GM18517 (cell line): ENCODE measurements at regions not wholly inside any gene's neighbourhood (a gene's known extent, or its start where the extent isn't known, plus 50 kb on each side); places are given as distances from the start of the nearest gene placed in this dataset.
"Not testable (repeated sequence)": the region's sequence is repeated elsewhere in the genome, so short reads cannot be mapped to it uniquely, and the experiment has no call there.

Source experiments
- ATAC-seq: cut with Tn5 transposase; IDR thresholded peaks from one replicate; pipeline ENCODE4 v1.9.1; 2021; ENCODE audit warnings: mild to moderate bottlenecking, moderate library complexity; ENCODE audit not compliant: unreplicated experiment

DNA sequence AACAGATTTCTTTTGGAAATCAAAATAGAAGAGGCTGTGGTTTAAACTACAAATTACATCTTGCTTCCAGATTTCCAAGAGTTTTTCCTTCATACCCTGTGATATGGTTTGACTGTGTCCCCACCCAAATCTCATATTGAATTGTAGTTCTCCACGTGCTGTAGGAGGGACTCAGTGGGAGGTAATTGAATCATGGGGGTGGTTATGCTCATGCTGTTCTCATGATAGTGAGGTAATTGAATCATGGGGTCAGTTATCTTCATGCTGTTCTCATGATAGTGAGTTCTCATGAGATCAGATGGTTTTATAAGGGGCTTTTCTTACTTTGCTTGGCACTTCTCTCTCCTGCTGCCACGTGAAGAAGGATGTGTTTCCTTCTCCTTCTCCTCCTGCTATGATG, 687.0 kb upstream of the ZNF608 start:
- no peak for ATAC-seq

DNA sequence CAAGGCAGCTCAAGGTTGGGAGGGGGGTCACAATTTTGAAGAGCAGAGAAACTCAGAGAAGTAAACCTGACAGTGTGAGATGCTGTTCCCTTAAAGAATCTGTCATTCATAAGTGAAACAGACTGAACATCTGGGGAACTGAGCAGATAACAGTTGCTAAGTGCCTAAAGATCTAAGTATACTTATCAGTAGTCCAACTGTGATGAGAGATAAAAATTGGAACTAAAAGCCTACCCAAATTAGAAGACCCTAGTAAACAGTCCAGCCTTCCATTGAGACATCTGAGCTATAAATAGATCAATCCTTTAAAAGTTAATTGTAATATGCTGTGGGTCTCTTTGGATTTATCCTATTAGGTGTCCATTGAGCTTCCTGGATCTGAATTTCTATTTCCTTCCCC, 692.8 kb upstream of the ZNF608 start:
- ATAC-seq, result no peak

DNA sequence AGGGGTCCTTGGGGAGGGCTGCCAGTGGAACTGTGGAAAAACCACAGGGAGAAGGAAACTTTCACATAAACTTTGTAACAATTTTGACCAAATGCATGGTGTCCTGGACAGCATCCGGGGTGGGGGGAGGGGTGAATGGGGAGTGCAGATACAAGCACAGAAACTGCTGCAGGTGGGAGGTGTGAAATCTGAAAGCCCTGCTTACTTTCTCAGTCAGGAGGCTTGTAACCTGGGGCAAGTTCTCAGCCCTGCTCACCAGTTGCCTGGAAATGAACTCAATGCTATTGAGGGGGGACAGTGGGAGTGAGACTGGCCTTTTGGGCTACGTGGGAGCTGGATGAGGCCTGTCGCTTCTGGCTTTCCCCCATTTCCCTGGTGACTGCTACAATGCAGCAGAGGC, 694.5 kb upstream of the ZNF608 start:
- no peak for ATAC-seq

DNA sequence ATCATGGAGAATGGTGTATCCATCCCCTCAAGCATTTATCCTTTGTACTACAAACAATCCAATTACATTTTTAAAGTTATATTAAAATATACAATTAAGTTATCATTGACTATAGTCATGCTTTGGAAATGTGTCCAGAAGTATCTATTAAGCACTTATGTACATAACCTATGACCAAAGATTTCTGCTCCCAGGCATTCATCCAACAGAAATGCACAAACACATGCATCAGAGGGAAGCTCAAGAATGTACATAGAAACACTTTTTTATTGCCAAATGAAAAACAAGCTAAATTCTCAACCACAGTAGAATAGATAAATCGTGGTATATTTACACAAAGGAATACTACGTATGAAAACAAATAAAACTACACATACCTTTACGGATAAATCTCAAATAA, 700.5 kb upstream of the ZNF608 start:
- no peak for ATAC-seq

DNA sequence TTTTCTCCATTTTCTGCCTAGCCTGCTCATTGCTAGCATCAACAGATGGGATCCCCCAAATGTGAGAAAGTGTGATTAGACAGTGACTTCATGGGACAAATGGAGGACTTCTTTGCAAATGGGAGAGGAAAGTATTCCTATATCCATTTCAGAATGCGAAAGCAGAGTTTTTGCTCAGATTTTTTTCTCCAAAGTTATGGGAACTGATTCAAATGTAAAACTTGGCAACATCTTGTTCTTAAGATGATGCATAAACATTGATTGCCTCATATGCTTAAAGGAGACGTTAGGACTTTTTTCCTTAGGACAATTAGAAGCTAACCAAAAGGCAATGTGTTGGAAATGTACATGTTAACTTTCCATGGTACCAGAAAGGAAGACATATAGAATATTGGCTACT, 704.3 kb upstream of the ZNF608 start:
- ATAC-seq, result no peak

DNA sequence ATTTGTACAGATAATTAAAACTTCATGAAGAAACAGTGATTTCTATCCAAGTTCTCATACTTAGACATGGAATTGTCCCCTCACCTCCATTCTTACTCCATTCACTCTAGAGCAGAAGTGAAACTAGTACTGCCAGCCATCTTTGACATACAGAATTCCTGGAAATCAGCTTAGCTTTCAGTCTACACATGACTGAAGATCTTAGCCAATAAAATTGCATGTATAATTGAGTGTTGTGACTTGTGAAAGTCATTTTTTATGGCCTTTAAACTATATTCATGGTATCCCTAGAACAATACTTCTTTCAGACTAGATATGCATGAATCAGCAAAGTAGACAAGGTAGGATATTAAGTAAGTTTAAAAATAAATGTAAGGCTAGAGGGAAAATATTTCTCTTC, 705.2 kb upstream of the ZNF608 start:
- ATAC-seq, result no peak

DNA sequence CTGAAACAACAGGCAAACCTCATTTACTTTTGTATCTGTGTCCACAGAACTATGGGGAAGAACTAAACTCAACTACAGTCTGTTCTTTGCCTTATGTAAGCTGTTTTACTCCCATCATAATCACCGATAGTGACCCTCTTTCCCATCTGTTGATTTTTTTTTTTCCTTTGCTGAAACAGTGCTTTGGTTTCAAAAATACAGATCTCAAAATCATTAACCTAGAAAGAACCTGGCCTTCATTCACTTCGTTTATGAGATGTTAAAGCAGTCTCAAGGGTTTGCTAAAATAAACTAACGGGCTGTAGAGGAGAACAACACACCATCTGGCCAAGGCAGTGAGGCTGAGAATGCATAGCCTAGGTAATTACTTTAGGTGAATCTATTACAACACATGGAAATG, 706.6 kb upstream of the ZNF608 start:
- no peak for ATAC-seq

DNA sequence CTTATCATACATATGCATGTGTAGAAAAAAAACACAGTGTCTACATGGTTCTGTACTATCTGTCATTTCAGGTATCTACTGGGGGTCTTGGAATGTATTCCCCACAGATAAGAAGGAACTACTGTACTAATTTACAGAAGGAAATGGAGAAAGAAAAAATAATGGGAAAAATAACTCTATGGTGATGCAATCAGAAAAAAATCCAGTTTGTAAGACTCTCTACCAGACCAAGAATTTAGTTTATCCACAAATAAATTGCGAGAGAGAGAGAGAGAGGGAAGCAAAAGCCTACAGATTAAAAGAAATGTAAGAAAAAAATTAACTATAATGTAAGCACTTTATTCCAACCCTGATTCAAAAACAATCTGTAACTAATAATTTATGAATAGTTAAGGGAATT, 708.6 kb upstream of the ZNF608 start:
- no peak for ATAC-seq

DNA sequence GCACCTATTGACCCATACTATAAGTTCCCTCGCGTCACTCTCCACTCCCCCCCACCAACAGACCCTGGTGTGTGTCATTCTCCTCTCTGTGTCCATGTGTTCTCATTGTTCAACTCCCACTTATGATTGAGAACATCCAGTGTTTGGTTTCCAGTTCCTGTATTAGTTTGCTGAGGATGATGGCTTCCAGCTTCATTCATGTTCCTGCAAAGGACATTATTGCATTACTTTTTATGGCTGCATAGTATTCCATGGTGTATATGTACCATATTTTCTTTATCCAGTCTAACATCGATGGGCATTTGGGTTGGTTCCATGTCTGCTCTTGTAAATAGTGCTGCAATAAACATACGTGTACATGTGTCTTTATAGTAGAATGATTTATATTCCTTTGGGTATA, 709.6 kb upstream of the ZNF608 start:
- ATAC-seq, result not testable (repeated sequence)

DNA sequence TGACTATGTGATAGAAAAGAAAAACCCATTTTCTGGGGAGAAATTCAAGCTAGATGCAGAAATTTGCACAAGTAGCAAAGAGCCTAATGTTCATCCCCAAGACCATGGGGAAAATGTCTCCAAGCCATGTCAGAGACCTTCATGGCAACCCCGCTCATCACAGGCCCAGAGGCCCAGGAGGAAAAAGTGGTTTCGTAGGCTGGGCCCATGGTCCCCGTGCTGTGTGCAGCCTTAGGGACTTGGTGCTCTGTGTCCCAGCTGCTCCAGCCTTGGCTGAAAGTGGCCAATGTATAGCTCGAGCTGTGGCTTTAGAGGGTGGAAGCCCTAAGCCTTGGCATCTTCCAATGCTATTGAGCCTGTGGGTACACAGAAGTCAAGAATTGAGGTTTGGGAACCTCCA, 711.2 kb upstream of the ZNF608 start:
- no peak for ATAC-seq

DNA sequence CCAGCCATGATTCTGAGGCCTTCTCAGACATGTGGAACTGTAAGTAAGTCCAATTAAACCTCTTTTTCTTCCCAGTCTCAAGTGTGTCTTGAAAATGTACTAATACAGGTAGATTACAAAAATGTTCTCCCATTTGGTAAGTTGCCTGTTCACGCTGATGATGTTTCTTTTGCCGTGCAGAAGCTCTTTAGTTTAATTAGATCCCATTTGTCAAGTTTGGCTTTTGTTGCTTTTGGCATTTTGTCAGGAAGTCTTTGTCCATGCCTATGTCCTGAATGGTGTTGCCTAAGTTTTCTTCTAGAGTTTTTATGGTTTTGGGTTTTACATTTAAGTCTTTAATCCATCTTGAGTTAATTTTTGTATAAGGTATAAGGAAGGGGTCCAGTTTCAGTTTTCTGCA, 712.5 kb upstream of the ZNF608 start:
- ATAC-seq, result not testable (repeated sequence)

DNA sequence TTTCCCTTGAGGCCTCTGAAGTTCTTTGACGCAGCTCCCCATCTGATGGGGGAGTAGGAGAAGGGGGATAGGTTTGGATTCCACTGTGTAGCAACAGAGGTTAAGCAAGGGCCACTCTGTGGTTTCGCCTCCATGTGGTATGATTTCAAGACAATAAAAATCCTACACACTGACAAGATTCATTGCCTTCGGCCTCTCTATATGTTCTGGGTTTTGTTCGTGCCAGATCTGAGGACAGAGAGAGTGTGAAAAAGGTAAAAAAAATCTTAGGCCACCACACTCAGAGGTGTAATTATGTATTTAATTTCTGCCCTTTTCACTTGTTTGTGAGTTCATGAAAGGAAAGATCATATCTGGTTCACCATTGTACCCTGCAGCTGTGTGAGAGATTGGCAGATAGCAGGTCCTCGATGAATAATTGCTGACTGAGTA, 715.2 kb upstream of the ZNF608 start:
- no peak for ATAC-seq

DNA sequence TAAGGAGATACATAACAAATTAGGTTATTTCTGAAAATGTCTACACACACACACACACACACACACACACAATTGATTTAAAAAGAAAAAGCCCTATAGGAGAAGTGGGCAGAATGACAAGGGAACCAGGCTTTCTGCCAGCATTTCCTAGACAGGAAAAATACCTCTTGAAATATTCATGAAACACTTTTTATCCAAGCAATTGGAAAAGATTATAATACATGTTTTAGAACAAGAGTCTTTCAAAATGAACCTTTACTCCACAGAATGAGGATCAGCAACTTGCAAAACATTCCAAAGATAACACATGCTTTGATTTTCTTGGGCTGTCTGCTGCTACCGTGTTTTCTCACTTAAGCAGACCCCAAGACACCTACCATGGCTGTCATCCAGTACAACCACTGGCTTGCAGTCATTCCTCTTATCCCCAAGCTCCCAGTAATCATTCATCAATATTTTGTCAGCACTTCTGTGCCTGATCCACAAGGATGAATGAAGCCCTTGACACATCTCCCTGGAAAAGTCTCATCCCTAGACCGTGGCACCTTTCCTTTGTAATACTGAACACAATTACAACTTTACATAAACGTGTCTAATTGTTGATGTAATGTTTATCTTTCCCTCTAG, 717.1 kb upstream of the ZNF608 start:
- no peak for ATAC-seq

DNA sequence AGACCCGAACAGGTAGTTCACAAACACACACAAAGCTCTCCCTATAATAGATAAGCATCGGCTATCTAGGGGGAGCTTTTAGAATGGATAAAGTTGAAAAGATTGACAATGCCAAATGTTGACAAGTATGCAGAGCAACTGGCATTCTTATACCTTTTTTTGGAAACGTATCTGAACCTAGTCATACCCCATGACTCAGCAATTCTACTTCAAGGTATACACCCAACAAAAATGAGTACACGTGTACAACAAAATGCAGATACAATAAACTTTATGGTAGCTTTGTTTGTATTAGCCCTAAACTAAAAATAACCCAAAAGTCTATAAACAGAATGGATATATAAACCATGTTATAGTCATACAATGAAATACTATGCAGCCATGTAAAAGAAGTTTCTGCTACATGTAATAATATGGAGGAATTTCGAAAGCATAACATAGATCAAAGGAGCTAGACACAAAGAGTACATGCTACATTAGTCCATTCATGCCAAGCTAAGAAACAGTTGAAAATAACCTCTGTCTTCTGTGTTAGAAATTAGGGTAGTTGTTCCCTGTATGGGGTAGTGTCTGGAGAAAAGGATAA, 718.5 kb upstream of the ZNF608 start:
- ATAC-seq, result no peak

DNA sequence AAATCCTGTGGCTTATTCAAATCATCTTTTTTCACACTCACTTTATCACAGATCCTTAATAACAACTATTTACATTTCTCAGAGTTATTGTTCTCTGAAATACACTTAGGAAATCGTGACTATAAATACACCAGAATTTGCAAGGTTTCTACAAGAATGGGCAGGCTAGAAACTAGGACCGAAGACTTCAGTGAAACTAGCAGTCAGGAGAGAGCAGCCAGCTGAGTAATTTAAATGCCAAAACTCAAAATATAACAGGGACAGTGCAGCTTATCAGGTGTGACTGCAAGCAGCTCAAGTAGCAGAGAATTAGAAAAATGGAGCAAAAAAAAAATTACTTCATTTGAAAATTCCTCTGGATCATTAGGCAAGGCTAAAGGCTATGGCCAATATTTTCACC, 719.3 kb upstream of the ZNF608 start:
- no peak for ATAC-seq

DNA sequence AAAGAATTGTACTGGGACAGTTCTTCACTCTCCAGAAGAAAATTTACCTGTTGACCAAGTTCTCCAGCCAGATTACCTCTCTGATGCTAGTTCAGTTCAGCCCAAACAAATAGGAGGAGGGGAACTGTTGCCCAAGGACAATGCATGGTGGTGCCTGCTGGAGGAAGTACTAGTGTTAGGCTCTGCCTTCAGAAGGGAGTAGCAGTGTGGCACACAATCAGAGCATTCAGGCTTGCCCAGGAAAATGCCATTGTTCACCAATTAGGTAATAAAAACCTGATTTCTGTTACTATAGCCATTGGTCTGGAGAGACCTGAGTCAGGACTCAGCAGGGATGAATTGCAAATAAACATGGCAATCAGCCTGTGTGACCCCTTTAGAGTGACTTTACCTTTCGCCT, 720.8 kb upstream of the ZNF608 start:
- ATAC-seq, result no peak

DNA sequence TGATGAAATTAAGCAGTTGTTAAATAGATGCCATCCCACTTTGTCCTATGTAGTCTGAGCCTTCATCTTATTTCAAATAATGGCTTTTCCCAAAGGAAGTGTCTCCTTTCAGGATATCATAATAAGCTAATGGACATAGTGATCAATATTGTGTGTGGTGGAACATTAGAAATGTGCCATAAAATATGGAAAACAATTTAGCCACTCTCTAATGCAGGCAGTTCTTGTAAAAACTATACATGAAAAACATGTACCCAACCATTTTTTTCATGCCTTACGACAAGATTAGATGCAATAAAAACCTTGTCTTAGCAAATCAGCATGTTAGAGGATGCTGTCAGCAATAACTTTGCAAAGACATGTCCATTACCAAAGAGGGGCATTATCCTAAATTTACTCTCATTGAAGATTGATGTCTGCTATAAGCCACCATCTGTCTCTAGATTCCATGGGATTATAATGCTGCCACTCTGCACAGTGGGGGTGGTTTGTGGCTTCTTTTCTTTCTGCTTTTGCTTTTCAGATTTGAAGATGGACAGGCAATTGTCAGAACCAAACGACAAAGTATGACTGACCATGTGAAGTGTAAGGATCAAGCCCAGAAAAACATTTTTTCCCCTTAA, 724.0 kb upstream of the ZNF608 start:
- ATAC-seq, result no peak

DNA sequence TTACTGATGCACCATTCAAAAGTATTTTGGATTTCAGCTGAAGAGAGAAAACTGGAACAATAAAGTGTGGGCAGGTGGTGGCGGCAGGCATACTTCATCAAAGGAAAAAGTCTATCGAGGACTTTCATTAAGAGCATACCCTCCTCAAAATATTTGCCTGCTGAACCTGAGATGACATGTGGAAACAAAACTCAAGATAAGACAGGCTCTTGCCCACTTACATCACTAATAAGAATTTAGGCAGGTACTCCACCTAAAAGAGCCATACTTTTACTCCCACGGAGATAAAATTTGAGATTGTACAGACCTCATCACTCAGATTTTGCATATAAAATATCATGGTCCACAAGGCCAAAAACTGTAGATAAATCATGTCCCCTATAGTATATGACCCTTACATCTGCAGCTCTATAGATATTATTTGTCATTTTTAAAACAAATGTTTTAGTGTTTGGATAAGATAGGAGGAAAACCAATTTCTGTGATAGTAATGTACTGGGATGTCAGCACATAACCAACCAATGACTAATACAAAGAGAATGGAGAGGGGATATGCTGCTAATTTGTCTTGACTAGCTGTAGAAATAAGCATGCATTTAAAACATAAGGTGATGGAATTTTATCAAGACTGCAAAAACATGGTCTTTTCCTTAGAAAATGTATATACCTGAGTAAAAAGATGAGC, 730.6 kb upstream of the ZNF608 start:
- no peak for ATAC-seq

DNA sequence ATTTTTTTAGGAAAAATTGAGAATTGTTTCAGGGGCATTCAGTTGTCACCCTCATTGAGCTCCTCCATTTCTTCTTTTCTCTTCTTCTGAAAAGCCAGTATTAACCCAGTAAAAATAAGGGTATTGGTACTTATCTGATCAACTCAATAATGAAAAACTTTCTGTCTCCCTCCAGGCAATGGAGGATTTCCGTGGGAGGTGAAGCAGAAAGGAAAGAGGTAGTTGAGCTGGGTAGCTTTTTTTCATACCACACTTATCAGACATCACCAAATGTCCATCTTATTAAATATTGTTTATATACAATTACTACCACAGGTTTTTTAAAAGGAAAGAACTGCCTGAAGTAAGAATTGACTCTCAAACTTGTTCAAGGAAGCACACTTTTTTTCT, 731.1 kb upstream of the ZNF608 start:
- no peak for ATAC-seq

DNA sequence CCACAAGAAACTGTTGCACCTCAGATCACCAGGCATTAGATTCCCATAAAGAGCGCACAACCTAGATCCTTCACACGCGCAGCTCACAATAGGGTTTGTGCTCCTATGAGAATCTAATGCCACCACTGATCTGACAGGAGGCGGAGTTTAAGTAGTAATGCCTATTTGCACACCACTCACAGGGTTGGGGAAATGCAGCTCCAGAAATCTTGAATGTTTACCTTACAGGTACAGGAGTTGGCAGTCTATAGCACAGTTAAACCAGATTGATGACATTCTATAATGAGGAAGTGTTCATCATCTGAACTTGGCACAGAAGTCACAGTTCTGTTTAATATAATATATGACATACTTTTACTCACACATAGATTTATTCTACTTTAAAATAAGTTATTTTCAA, 732.2 kb upstream of the ZNF608 start:
- no peak for ATAC-seq

DNA sequence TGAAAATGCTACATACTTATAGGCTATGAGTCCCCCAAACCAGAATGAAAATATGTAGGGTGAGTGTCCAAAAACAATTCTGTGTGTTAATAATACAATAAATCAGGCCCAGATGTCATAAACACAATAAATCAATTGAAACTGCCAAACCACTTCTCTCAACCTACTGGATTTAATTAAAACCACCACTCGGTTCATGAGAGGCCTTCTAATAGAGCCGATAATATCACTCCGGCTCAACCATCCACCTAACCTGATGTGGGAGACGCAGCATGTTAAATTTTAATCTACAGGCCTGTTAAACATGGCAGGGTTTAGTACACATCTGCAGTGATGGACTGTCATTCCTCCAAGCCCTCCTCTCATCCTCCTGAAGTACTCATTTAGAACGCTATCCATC, 734.5 kb upstream of the ZNF608 start:
- ATAC-seq, result no peak
